ENCODE measurements at regions not wholly inside any gene's neighbourhood (a gene's known extent, or its start where the extent isn't known, plus 50 kb on each side); places are given as distances from the start of the nearest gene placed in this dataset.

DNA sequence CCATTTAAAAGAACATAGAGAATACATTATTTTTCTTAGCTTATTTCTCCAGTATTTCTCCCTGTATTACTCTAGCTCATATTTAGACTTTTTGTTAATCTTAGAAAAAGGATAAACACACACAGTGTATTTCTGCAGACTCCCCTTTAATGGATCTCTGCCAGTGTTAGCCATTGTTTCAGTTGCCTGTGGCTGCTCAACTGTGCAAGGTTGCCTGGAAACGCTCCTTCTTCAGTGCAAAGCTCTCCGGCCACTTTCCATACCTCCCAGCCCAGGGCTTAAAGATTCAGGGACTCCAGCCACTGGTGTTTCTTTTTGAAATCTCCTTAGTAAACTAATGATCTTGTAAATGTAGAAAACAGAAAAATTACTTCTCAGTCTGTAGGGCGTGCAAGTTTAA lies 104.9 kb downstream of the SLIT2 start (continued):
- TF ChIP-seq, protein P1, sequence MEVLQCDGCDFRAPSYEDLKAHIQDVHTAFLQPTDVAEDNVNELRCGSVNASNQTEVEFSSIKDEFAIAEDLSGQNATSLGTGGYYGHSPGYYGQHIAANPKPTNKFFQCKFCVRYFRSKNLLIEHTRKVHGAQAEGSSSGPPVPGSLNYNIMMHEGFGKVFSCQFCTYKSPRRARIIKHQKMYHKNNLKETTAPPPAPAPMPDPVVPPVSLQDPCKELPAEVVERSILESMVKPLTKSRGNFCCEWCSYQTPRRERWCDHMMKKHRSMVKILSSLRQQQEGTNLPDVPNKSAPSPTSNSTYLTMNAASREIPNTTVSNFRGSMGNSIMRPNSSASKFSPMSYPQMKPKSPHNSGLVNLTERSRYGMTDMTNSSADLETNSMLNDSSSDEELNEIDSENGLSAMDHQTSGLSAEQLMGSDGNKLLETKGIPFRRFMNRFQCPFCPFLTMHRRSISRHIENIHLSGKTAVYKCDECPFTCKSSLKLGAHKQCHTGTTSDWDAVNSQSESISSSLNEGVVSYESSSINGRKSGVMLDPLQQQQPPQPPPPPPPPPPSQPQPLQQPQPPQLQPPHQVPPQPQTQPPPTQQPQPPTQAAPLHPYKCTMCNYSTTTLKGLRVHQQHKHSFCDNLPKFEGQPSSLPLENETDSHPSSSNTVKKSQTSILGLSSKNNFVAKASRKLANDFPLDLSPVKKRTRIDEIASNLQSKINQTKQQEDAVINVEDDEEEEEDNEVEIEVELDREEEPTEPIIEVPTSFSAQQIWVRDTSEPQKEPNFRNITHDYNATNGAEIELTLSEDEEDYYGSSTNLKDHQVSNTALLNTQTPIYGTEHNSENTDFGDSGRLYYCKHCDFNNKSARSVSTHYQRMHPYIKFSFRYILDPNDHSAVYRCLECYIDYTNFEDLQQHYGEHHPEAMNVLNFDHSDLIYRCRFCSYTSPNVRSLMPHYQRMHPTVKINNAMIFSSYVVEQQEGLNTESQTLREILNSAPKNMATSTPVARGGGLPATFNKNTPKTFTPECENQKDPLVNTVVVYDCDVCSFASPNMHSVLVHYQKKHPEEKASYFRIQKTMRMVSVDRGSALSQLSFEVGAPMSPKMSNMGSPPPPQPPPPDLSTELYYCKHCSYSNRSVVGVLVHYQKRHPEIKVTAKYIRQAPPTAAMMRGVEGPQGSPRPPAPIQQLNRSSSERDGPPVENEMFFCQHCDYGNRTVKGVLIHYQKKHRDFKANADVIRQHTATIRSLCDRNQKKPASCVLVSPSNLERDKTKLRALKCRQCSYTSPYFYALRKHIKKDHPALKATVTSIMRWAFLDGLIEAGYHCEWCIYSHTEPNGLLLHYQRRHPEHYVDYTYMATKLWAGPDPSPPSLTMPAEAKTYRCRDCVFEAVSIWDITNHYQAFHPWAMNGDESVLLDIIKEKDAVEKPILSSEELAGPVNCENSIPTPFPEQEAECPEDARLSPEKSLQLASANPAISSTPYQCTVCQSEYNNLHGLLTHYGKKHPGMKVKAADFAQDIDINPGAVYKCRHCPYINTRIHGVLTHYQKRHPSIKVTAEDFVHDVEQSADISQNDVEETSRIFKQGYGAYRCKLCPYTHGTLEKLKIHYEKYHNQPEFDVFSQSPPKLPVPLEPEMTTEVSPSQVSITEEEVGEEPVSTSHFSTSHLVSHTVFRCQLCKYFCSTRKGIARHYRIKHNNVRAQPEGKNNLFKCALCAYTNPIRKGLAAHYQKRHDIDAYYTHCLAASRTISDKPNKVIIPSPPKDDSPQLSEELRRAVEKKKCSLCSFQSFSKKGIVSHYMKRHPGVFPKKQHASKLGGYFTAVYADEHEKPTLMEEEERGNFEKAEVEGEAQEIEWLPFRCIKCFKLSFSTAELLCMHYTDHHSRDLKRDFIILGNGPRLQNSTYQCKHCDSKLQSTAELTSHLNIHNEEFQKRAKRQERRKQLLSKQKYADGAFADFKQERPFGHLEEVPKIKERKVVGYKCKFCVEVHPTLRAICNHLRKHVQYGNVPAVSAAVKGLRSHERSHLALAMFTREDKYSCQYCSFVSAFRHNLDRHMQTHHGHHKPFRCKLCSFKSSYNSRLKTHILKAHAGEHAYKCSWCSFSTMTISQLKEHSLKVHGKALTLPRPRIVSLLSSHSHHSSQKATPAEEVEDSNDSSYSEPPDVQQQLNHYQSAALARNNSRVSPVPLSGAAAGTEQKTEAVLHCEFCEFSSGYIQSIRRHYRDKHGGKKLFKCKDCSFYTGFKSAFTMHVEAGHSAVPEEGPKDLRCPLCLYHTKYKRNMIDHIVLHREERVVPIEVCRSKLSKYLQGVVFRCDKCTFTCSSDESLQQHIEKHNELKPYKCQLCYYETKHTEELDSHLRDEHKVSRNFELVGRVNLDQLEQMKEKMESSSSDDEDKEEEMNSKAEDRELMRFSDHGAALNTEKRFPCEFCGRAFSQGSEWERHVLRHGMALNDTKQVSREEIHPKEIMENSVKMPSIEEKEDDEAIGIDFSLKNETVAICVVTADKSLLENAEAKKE (CRISPR knock-in tag; IDR thresholded peaks at IDR 0.05), result no peak
- no peak for TF ChIP-seq JUNB (IDR thresholded peaks at IDR 0.05; ENCODE audit: unreplicated experiment)

DNA sequence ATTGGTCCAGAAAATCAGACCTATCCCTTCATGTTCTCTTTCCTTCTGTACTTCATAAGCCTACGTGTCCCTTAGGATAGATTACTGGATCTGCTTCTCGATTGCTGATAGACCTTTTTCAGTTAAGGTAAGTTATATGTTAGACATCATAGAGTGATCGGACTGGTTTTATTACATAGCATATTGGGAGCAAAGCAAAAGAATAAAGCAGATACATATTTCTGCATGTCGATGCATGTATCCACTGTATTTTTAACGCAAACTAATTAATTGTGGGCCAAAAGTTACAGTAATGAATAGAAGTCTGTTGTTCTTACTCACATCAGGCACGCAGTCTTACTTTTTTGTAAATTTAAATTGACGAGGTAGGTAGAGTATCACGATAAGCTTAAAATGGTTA lies 106.4 kb downstream of the SLIT2 start:
- H3K27ac ChIP-seq (ENCODE audit: low read depth), result no peak overlapping the region
- H3K27ac Mint-ChIP-seq, result no peak overlapping the region
- no peak overlapping the region for H3K4me3 ChIP-seq
- H4K20me1 ChIP-seq (replicated peaks; ENCODE audit: insufficient read depth), result no peaks in the 10 kb centered on the region
- ATAC-seq (no peak), DNase-seq (ENCODE audit: low spot score) (no peak)
- no peaks in the 10 kb centered on the region for H3K36me3 Mint-ChIP-seq (ENCODE audit: low read depth)
- peaks cover 16% of the 10 kb centered on the region for H3K4me1 ChIP-seq (ENCODE audit: insufficient read depth)
- H3K4me2 ChIP-seq, result no peak overlapping the region
- H3K9me2 ChIP-seq (ENCODE audit: insufficient read depth), result no peaks in the 10 kb centered on the region
- H2AFZ ChIP-seq, result no peak overlapping the region
- no peak for TF ChIP-seq EZH2 (IDR thresholded peaks at IDR 0.05; ENCODE audit: low read depth, unreplicated experiment)
- TF ChIP-seq, protein P2, sequence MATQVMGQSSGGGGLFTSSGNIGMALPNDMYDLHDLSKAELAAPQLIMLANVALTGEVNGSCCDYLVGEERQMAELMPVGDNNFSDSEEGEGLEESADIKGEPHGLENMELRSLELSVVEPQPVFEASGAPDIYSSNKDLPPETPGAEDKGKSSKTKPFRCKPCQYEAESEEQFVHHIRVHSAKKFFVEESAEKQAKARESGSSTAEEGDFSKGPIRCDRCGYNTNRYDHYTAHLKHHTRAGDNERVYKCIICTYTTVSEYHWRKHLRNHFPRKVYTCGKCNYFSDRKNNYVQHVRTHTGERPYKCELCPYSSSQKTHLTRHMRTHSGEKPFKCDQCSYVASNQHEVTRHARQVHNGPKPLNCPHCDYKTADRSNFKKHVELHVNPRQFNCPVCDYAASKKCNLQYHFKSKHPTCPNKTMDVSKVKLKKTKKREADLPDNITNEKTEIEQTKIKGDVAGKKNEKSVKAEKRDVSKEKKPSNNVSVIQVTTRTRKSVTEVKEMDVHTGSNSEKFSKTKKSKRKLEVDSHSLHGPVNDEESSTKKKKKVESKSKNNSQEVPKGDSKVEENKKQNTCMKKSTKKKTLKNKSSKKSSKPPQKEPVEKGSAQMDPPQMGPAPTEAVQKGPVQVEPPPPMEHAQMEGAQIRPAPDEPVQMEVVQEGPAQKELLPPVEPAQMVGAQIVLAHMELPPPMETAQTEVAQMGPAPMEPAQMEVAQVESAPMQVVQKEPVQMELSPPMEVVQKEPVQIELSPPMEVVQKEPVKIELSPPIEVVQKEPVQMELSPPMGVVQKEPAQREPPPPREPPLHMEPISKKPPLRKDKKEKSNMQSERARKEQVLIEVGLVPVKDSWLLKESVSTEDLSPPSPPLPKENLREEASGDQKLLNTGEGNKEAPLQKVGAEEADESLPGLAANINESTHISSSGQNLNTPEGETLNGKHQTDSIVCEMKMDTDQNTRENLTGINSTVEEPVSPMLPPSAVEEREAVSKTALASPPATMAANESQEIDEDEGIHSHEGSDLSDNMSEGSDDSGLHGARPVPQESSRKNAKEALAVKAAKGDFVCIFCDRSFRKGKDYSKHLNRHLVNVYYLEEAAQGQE (IDR thresholded peaks at IDR 0.05; ENCODE audit: unreplicated experiment), result no peak
- TF ChIP-seq EZH2phosphoT487 (IDR thresholded peaks at IDR 0.05; ENCODE audit: unreplicated experiment), result no peak
- TF ChIP-seq, protein P3, sequence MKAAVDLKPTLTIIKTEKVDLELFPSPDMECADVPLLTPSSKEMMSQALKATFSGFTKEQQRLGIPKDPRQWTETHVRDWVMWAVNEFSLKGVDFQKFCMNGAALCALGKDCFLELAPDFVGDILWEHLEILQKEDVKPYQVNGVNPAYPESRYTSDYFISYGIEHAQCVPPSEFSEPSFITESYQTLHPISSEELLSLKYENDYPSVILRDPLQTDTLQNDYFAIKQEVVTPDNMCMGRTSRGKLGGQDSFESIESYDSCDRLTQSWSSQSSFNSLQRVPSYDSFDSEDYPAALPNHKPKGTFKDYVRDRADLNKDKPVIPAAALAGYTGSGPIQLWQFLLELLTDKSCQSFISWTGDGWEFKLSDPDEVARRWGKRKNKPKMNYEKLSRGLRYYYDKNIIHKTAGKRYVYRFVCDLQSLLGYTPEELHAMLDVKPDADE (IDR thresholded peaks at IDR 0.05), result no peak
- no peak for TF ChIP-seq JUNB (IDR thresholded peaks at IDR 0.05; ENCODE audit: unreplicated experiment)
- no peak for TF ChIP-seq POLR2AphosphoS5 (IDR thresholded peaks at IDR 0.05; ENCODE audit: low read depth)
- H3K79me2 ChIP-seq (replicated peaks; ENCODE audit: insufficient read depth), result no peaks in the 10 kb centered on the region
- H3F3A ChIP-seq (replicated peaks; ENCODE audit: low read depth), result no peaks in the 10 kb centered on the region
- H3K4me3 Mint-ChIP-seq, result no peak overlapping the region
- H3K4me1 Mint-ChIP-seq, result peaks cover 28% of the 10 kb centered on the region
- no peaks in the 10 kb centered on the region for H3K27me3 ChIP-seq (ENCODE audit: insufficient read depth)
- no peaks in the 10 kb centered on the region for H3K9me3 Mint-ChIP-seq
- H3K27me3 Mint-ChIP-seq (ENCODE audit: insufficient read depth, low read depth, poor library complexity), result no peaks in the 10 kb centered on the region
- H3K36me3 ChIP-seq (ENCODE audit: insufficient read depth), result no peaks in the 10 kb centered on the region

Data from GM23338 (cell line).